ENCODE measurements at regions not wholly inside any gene's neighbourhood (a gene's known extent, or its start where the extent isn't known, plus 50 kb on each side); places are given as distances from the start of the nearest gene placed in this dataset.
A peak's percentile ranks its signal among the peaks of the same experiment; 100 is the strongest.

GRCh38 chr6:15143540-15143939 is 102.3 kb upstream of the JARID2 start:
- Histone ChIP-seq H3K27ac (ENCODE audit: low read length, poor library complexity, severe bottlenecking) (no peak overlapping the region), H3K4ac (ENCODE audit: low read depth in 1 of 2, low read length in 2 of 2) (no peak overlapping the region), H3K9me3 (ENCODE audit: control insufficient read depth, low read length) (no peaks in the 10 kb centered on the region), H3K79me1 (replicated peaks; ENCODE audit: low read length, poor library complexity, severe bottlenecking) (no peaks in the 10 kb centered on the region), H4K8ac (ENCODE audit: low read length) (no peak overlapping the region), H3K4me3 (ENCODE audit: insufficient read depth in 1 of 2, low read depth in 1 of 2, low read length in 2 of 2) (no peak overlapping the region), H3K36me3 (ENCODE audit: control insufficient read depth in 1 of 2, insufficient read depth in 2 of 2, low read depth in 1 of 2, low read length in 2 of 2) (no peaks in the 10 kb centered on the region), H3K4me1 (ENCODE audit: control insufficient read depth, insufficient read depth, low read depth, low read length) (peaks cover 2% of the 10 kb centered on the region), H2AFZ (ENCODE audit: low read depth, low read length) (no peak overlapping the region), H2BK12ac (ENCODE audit: low read length in 2 of 2) (no peak overlapping the region), H3K4me2 (ENCODE audit: low read length, poor library complexity, severe bottlenecking) (no peak overlapping the region), H2AK5ac (ENCODE audit: low read length, severe bottlenecking) (no peak overlapping the region), H3K27me3 (ENCODE audit: control insufficient read depth in 1 of 2, insufficient read depth in 1 of 2, low read length in 2 of 2) (no peaks in the 10 kb centered on the region), H2BK120ac (ENCODE audit: low read depth, low read length) (no peak overlapping the region), H4K91ac (ENCODE audit: low read length) (no peak overlapping the region), H3K9ac (ENCODE audit: low read length) (no peak overlapping the region), H3K14ac (ENCODE audit: low read length in 2 of 2) (no peak overlapping the region), H2BK5ac (ENCODE audit: low read depth, low read length, poor library complexity, severe bottlenecking) (no peak overlapping the region), H3K23ac (ENCODE audit: low read length in 2 of 2) (no peak overlapping the region), H2BK15ac (ENCODE audit: low read depth, poor library complexity, severe bottlenecking) (no peak overlapping the region), H3K18ac (ENCODE audit: low read depth in 1 of 2, low read length in 2 of 2) (no peak overlapping the region)
- 98% methylated on average over 3 of the region's 3 CpGs for WGBS
- DNase-seq, result no peak

- Histone ChIP-seq H3K9me3 (ENCODE audit: control insufficient read depth, low read length) (no peaks in the 10 kb centered on the region), H3K4me1 (ENCODE audit: control insufficient read depth, insufficient read depth, low read depth, low read length) (peaks cover 6% of the 10 kb centered on the region), H3K14ac (ENCODE audit: low read length in 2 of 2) (no peak overlapping the region), H3K4ac (ENCODE audit: low read depth in 1 of 2, low read length in 2 of 2) (no peak overlapping the region), H3K9ac (ENCODE audit: low read length) (no peak overlapping the region), H3K4me3 (ENCODE audit: insufficient read depth in 1 of 2, low read depth in 1 of 2, low read length in 2 of 2) (no peak overlapping the region), H3K27ac (ENCODE audit: low read length, poor library complexity, severe bottlenecking) (no peak overlapping the region), H2AFZ (ENCODE audit: low read depth, low read length) (no peak overlapping the region), H2BK12ac (ENCODE audit: low read length in 2 of 2) (no peak overlapping the region), H3K27me3 (ENCODE audit: control insufficient read depth in 1 of 2, insufficient read depth in 1 of 2, low read length in 2 of 2) (no peaks in the 10 kb centered on the region), H4K91ac (ENCODE audit: low read length) (no peak overlapping the region), H3K36me3 (ENCODE audit: control insufficient read depth in 1 of 2, insufficient read depth in 2 of 2, low read depth in 1 of 2, low read length in 2 of 2) (no peaks in the 10 kb centered on the region), H4K8ac (ENCODE audit: low read length) (no peak overlapping the region), H3K18ac (ENCODE audit: low read depth in 1 of 2, low read length in 2 of 2) (no peak overlapping the region), H3K79me1 (replicated peaks; ENCODE audit: low read length, poor library complexity, severe bottlenecking) (no peaks in the 10 kb centered on the region), H2BK5ac (ENCODE audit: low read depth, low read length, poor library complexity, severe bottlenecking) (no peak overlapping the region), H3K23ac (ENCODE audit: low read length in 2 of 2) (no peak overlapping the region), H2AK5ac (ENCODE audit: low read length, severe bottlenecking) (no peak overlapping the region), H2BK15ac (ENCODE audit: low read depth, poor library complexity, severe bottlenecking) (no peak overlapping the region), H2BK120ac (ENCODE audit: low read depth, low read length) (no peak overlapping the region), H3K4me2 (ENCODE audit: low read length, poor library complexity, severe bottlenecking) (no peak overlapping the region)
- DNase-seq, result no peak
Measured at GRCh38 chr6:15145821-15146220, 100.0 kb upstream of the JARID2 start.

- H3K18ac ChIP-seq (ENCODE audit: low read depth in 1 of 2, low read length in 2 of 2), result no peak overlapping the region
- H2BK12ac ChIP-seq (ENCODE audit: low read length in 2 of 2), result no peak overlapping the region
- H3K36me3 ChIP-seq (ENCODE audit: control insufficient read depth in 1 of 2, insufficient read depth in 2 of 2, low read depth in 1 of 2, low read length in 2 of 2), result no peaks in the 10 kb centered on the region
- H3K4me1 ChIP-seq (ENCODE audit: control insufficient read depth, insufficient read depth, low read depth, low read length), result peaks cover 6% of the 10 kb centered on the region
- H3K9ac ChIP-seq (ENCODE audit: low read length), result no peak overlapping the region
- no peak overlapping the region for H3K4ac ChIP-seq (ENCODE audit: low read depth in 1 of 2, low read length in 2 of 2)
- H2BK5ac ChIP-seq (ENCODE audit: low read depth, low read length, poor library complexity, severe bottlenecking), result no peak overlapping the region
- H3K14ac ChIP-seq (ENCODE audit: low read length in 2 of 2), result no peak overlapping the region
- no peak overlapping the region for H2BK120ac ChIP-seq (ENCODE audit: low read depth, low read length)
- H3K79me1 ChIP-seq (replicated peaks; ENCODE audit: low read length, poor library complexity, severe bottlenecking), result no peaks in the 10 kb centered on the region
- H3K27ac ChIP-seq (ENCODE audit: low read length, poor library complexity, severe bottlenecking), result peak overlapping the region; percentile 8
- H2BK15ac ChIP-seq (ENCODE audit: low read depth, poor library complexity, severe bottlenecking), result no peak overlapping the region
- WGBS, result 96% methylated on average over 4 of the region's 5 CpGs
- H2AK5ac ChIP-seq (ENCODE audit: low read length, severe bottlenecking), result no peak overlapping the region
- H3K4me3 ChIP-seq (ENCODE audit: insufficient read depth in 1 of 2, low read depth in 1 of 2, low read length in 2 of 2), result no peak overlapping the region
- H4K91ac ChIP-seq (ENCODE audit: low read length), result no peak overlapping the region
- H3K4me2 ChIP-seq (ENCODE audit: low read length, poor library complexity, severe bottlenecking), result no peak overlapping the region
- DNase-seq, result no peak
- no peaks in the 10 kb centered on the region for H3K9me3 ChIP-seq (ENCODE audit: control insufficient read depth, low read length)
- no peak overlapping the region for H2AFZ ChIP-seq (ENCODE audit: low read depth, low read length)
- H3K23ac ChIP-seq (ENCODE audit: low read length in 2 of 2), result no peak overlapping the region
- no peak overlapping the region for H4K8ac ChIP-seq (ENCODE audit: low read length)
- no peaks in the 10 kb centered on the region for H3K27me3 ChIP-seq (ENCODE audit: control insufficient read depth in 1 of 2, insufficient read depth in 1 of 2, low read length in 2 of 2)
Measured at GRCh38 chr6:15147827-15148226, 98.0 kb upstream of the JARID2 start.

DNA sequence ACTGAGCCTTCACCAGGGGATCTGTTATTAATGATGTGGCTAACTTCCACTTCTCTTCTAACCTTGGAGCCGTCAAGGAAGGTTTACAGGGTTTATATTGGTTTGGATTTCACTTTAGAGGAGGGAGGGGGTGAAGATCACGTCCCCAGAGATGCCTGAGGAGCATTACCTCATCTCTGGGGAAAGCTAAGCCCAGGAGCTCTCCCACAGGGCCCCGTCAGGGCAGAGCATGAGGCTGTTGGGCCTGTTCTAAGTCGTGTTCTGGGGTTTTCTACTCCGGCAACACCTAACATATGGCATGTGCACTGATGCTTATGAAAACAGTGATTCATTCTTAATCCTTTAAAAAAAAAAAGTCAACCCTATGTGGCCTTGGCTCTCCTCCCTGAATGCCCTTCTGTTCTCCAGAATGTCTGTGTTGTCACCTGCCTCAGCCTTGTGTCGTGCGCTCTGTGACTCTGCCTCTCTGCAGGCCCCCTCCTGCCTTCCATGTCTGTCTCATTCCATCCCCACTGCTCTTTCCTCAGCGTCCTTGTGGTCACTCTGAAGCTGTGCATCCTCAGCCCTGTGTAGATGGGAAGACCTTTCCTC is 97.4 kb upstream of the JARID2 start:
- Histone ChIP-seq H3K27me3 (ENCODE audit: control insufficient read depth in 1 of 2, insufficient read depth in 1 of 2, low read length in 2 of 2) (no peaks in the 10 kb centered on the region), H2AK5ac (ENCODE audit: low read length, severe bottlenecking) (no peak overlapping the region), H4K91ac (ENCODE audit: low read length) (no peak overlapping the region), H2AFZ (ENCODE audit: low read depth, low read length) (no peak overlapping the region), H2BK120ac (ENCODE audit: low read depth, low read length) (no peak overlapping the region), H3K27ac (ENCODE audit: low read length, poor library complexity, severe bottlenecking) (no peak overlapping the region), H3K23ac (ENCODE audit: low read length in 2 of 2) (no peak overlapping the region), H3K4me1 (ENCODE audit: control insufficient read depth, insufficient read depth, low read depth, low read length) (peaks cover 6% of the 10 kb centered on the region), H3K14ac (ENCODE audit: low read length in 2 of 2) (no peak overlapping the region), H3K79me1 (replicated peaks; ENCODE audit: low read length, poor library complexity, severe bottlenecking) (no peaks in the 10 kb centered on the region), H4K8ac (ENCODE audit: low read length) (no peak overlapping the region), H3K9ac (ENCODE audit: low read length) (no peak overlapping the region), H3K4me2 (ENCODE audit: low read length, poor library complexity, severe bottlenecking) (no peak overlapping the region), H3K36me3 (ENCODE audit: control insufficient read depth in 1 of 2, insufficient read depth in 2 of 2, low read depth in 1 of 2, low read length in 2 of 2) (no peaks in the 10 kb centered on the region), H2BK15ac (ENCODE audit: low read depth, poor library complexity, severe bottlenecking) (no peak overlapping the region), H3K9me3 (ENCODE audit: control insufficient read depth, low read length) (no peaks in the 10 kb centered on the region), H3K4ac (ENCODE audit: low read depth in 1 of 2, low read length in 2 of 2) (no peak overlapping the region), H2BK5ac (ENCODE audit: low read depth, low read length, poor library complexity, severe bottlenecking) (no peak overlapping the region), H3K4me3 (ENCODE audit: insufficient read depth in 1 of 2, low read depth in 1 of 2, low read length in 2 of 2) (no peak overlapping the region), H2BK12ac (ENCODE audit: low read length in 2 of 2) (no peak overlapping the region), H3K18ac (ENCODE audit: low read depth in 1 of 2, low read length in 2 of 2) (no peak overlapping the region)
- 55% methylated on average over 8 of the region's 8 CpGs for WGBS
- DNase-seq, result peak; percentile 43

Data from mesenchymal stem cell (in vitro differentiated cells and primary cell).